Breast epithelium (tissue), 4 donors: ENCODE measurements at regions not wholly inside any gene's neighbourhood (a gene's known extent, or its start where the extent isn't known, plus 50 kb on each side); places are given as distances from the start of the nearest gene placed in this dataset.

Source experiments
- DNase-seq, 2 donors: peaks; one replicate each; pipeline ENCODE4 v3.0.0-alpha.2; 2019; ENCODE audit warnings: low spot score in 2 of 2
- H3K27ac ChIP-seq, 2 donors: fragments of 200-600 bp; sonication (generic) in 1 of 2; one replicate each; pipeline ENCODE4 v1.5.1; 2016 to 2019; ENCODE audit warnings: mild to moderate bottlenecking in 1 of 2
- H3K27me3 ChIP-seq, 2 donors: fragments of 200-600 bp; sonication (generic) in 1 of 2; one replicate each; pipeline versions ENCODE4 v1.5.1 to v1.6.0; 2017 to 2019; ENCODE audit warnings: control low read depth in 1 of 2, mild to moderate bottlenecking in 1 of 2
- H3K36me3 ChIP-seq: fragments of 200-600 bp; one replicate; pipeline ENCODE4 v1.5.1; 2019
- H3K4me1 ChIP-seq, 2 donors: fragments of 200-600 bp; sonication (generic); one replicate each; pipeline ENCODE4 v1.5.1; 2016 to 2019; ENCODE audit warnings: control low read depth in 1 of 2
- H3K4me3 ChIP-seq, 3 donors: fragments of 200-600 bp; sonication (generic); 1 replicate in 2 of 3; 2 replicates in 1 of 3; pipeline ENCODE4 v1.5.1; 2016 to 2019; ENCODE audit warnings: mild to moderate bottlenecking in 3 of 3, moderate library complexity in 2 of 3
- H3K9me3 ChIP-seq, 2 donors: fragments of 200-600 bp; sonication (generic) in 1 of 2; one replicate each; pipeline ENCODE4 v1.5.1; 2016 to 2019; ENCODE audit warnings: control low read depth in 1 of 2
- CTCF ChIP-seq, 3 donors: fragments of 450-650 bp; IDR thresholded peaks; one replicate each; pipeline ENCODE4 v1.5.1; 2016 to 2017; ENCODE audit warnings: antibody characterized with exemption in 3 of 3, mild to moderate bottlenecking in 3 of 3, moderate library complexity in 3 of 3
- POLR2A ChIP-seq: fragments of 450-650 bp; IDR thresholded peaks from one replicate; pipeline ENCODE4 v1.6.1; 2016; ENCODE audit warnings: antibody characterized with exemption, mild to moderate bottlenecking, moderate library complexity
- POLR2AphosphoS5 ChIP-seq, 3 donors: sonication (generic); formaldehyde crosslinking; IDR thresholded peaks; one replicate each; pipeline ENCODE4 v1.6.1; 2017; ENCODE audit warnings: antibody characterized with exemption in 3 of 3
- intact Hi-C: fragments of 100-400 bp; cut with DNase I; formaldehyde crosslinking; loops from one replicate; pipeline ENCODE4 v1.15.1; 2023; ENCODE audit warnings: low total_unique reads

DNA sequence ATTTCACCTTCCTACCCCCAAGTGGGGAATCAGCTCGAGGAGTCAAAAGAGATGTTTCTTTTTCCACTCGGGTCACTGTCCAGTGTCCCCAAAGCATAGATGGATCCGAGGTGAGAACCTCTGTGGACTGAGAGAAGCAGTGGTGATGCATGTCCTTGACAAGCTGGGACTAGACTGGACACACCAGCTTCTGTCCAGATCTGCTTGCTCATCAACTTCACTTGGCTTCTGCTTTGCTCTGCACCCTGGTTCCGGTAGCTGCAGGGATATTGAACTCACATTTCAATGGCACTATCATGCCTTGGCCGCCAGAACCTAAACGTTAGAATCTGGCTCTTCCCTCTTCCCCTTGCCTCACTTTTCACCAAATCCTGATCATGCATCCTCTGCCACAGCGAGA lies 50.3 kb upstream of the CXCL12 start:
- H3K36me3 ChIP-seq: no peaks in the 10 kb centered on the region
- no peak for DNase-seq
- no peak overlapping the region for H3K27ac ChIP-seq
- intact Hi-C loops: no loop called here
- H3K27me3 ChIP-seq: no peaks in the 10 kb centered on the region
- TF ChIP-seq POLR2A (no peak), CTCF (IDR thresholded peaks at IDR 0.05) (no peak), POLR2AphosphoS5 (IDR thresholded peaks at IDR 0.05) (no peak)
- peaks cover 6 to 25% of the 10 kb centered on the region in 2 donors for H3K9me3 ChIP-seq
- no peaks in the 10 kb centered on the region for H3K4me1 ChIP-seq
- no peak overlapping the region for H3K4me3 ChIP-seq

DNA sequence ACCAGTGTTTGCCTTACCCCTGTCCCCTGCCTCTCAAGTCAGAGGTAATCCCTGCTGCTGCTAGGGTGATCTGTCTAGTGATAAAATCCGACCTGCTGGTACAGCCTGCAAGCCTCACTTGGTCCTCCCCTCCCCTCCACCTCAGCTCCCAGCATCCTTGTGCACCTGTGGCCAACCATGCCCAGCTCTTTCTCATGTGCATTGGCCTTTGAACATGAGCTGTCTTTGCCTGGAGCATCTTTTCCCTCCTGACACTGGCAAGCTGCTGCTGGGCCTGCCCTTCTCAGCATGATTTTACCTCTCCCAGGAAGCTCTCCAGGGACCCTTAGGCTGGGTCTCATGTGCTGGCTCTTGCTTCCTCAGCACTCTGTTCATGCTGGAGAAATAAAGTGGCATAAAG lies 51.3 kb upstream of the CXCL12 start:
- Histone ChIP-seq H3K9me3 (peaks cover 6 to 25% of the 10 kb centered on the region in 2 donors), H3K4me3 (no peak overlapping the region), H3K4me1 (no peaks in the 10 kb centered on the region), H3K27ac (no peak overlapping the region), H3K36me3 (no peaks in the 10 kb centered on the region), H3K27me3 (no peaks in the 10 kb centered on the region)
- DNase-seq: no peak
- TF ChIP-seq POLR2AphosphoS5 (IDR thresholded peaks at IDR 0.05) (no peak), CTCF (IDR thresholded peaks at IDR 0.05) (no peak), POLR2A (no peak)
- intact Hi-C loops: no loop called here

- Histone ChIP-seq H3K27me3 (no peaks in the 10 kb centered on the region), H3K4me3 (no peak overlapping the region), H3K36me3 (no peaks in the 10 kb centered on the region), H3K4me1 (no peaks in the 10 kb centered on the region), H3K9me3 (peaks cover 6 to 20% of the 10 kb centered on the region in 2 donors), H3K27ac (peak overlapping the region in 1 of 2 donors; percentile 86)
- no peak for DNase-seq
- intact Hi-C loops: no loop called here
- no peak for TF ChIP-seq CTCF (IDR thresholded peaks at IDR 0.05)
- TF ChIP-seq POLR2AphosphoS5 (IDR thresholded peaks at IDR 0.05): no peak
- TF ChIP-seq POLR2A: no peak
Measured at GRCh38 chr10:44437840-44438511, 53.1 kb upstream of the CXCL12 start.

DNA sequence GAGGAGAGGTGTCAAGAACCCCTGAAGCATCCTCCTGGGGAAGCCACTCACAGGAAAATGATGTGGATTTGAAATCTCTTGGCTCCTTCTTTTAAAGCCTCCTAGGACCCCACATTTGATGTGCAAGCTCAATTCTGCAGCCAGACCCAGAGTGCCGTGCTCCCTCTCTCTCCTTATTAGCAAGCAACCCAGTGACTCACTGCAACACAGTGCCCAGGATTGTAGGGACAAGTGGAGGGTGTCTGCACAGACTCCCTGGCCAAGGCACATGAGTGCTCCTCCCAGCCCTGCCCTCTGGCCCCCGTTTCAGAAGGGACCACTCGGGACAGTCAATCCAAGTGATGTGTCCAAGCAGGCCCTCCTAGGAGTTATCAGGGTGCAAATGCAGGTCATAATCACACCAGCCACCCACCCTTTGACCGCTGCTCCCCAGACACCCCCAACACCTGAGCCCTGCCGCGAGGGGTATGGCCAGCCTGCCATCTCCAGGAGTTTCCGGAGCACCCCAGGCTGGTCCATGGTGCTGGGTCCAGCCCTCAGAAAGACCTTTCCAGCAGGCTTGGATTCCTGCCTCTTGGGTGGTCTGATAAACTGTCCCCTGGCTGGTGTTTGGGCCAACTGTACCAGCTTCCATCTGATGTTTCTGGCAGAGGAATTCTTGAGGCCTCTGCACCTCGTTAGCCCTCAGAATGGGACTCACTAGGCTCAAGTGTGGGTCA lies 54.5 kb upstream of the CXCL12 start:
- H3K4me1 ChIP-seq: no peaks in the 10 kb centered on the region
- TF ChIP-seq POLR2A: no peak
- no peak for TF ChIP-seq POLR2AphosphoS5 (IDR thresholded peaks at IDR 0.05)
- TF ChIP-seq CTCF (IDR thresholded peaks at IDR 0.05): no peak
- intact Hi-C loops: no loop called here
- no peaks in the 10 kb centered on the region for H3K27me3 ChIP-seq
- H3K4me3 ChIP-seq: no peak overlapping the region
- DNase-seq: no peak
- H3K36me3 ChIP-seq: no peaks in the 10 kb centered on the region
- peaks cover 2 to 9% of the 10 kb centered on the region in 2 donors for H3K9me3 ChIP-seq
- H3K27ac ChIP-seq: peak overlapping the region; percentile 58 to 86

DNA sequence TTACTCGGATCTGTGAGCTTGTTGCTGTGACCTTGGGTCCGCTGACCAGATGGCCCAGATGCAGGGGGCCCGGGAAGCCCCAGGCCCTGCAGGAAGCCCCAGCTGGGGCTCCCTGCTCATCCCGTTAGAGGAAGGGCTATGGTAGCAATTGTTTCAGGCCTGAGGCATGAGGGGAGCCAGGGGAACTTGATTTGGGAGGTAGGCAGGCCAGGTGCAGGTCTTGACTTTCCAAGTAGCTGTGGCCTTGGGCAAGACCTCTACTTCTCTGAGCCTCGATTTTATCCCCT lies 55.0 kb upstream of the CXCL12 start:
- DNase-seq: no peak
- no peak for TF ChIP-seq CTCF (IDR thresholded peaks at IDR 0.05)
- no peak for TF ChIP-seq POLR2A
- no peak for TF ChIP-seq POLR2AphosphoS5 (IDR thresholded peaks at IDR 0.05)
- no peak overlapping the region for H3K27ac ChIP-seq
- no peaks in the 10 kb centered on the region for H3K27me3 ChIP-seq
- H3K9me3 ChIP-seq: peaks cover 0 to 9% of the 10 kb centered on the region in 2 donors
- no peaks in the 10 kb centered on the region for H3K4me1 ChIP-seq
- H3K36me3 ChIP-seq: no peaks in the 10 kb centered on the region
- intact Hi-C loops: no loop called here
- H3K4me3 ChIP-seq: no peak overlapping the region
